ENCODE measurements at regions not wholly inside any gene's neighbourhood (a gene's known extent, or its start where the extent isn't known, plus 50 kb on each side); places are given as distances from the start of the nearest gene placed in this dataset.

GRCh38 chr10:22810643-22811465 lies 96.5 kb upstream of the PIP4K2A start:
- H3K23ac ChIP-seq (ENCODE audit: low read length in 2 of 2): no peak overlapping the region
- H3K9me3 ChIP-seq (ENCODE audit: control insufficient read depth, low read length): no peaks in the 10 kb centered on the region
- H3K27ac ChIP-seq (ENCODE audit: low read length, poor library complexity, severe bottlenecking): no peak overlapping the region
- peaks cover 1% of the 10 kb centered on the region for H3K4me1 ChIP-seq (ENCODE audit: control insufficient read depth, insufficient read depth, low read depth, low read length)
- H3K36me3 ChIP-seq (ENCODE audit: control insufficient read depth in 1 of 2, insufficient read depth in 2 of 2, low read depth in 1 of 2, low read length in 2 of 2): no peaks in the 10 kb centered on the region
- no peak overlapping the region for H3K4me3 ChIP-seq (ENCODE audit: insufficient read depth in 1 of 2, low read depth in 1 of 2, low read length in 2 of 2)
- H2BK5ac ChIP-seq (ENCODE audit: low read depth, low read length, poor library complexity, severe bottlenecking): no peak overlapping the region
- no peak for DNase-seq
- H3K18ac ChIP-seq (ENCODE audit: low read depth in 1 of 2, low read length in 2 of 2): peak overlapping the region in 1 of 2 experiments; percentile 72
- no peak overlapping the region for H3K4ac ChIP-seq (ENCODE audit: low read depth in 1 of 2, low read length in 2 of 2)
- peak overlapping the region; percentile 67 for H2AK5ac ChIP-seq (ENCODE audit: low read length, severe bottlenecking)
- no peak overlapping the region for H3K14ac ChIP-seq (ENCODE audit: low read length in 2 of 2)
- peak overlapping the region; percentile 3 for H2AFZ ChIP-seq (ENCODE audit: low read depth, low read length)
- no peak overlapping the region for H3K4me2 ChIP-seq (ENCODE audit: low read length, poor library complexity, severe bottlenecking)
- WGBS: 40% methylated on average over 6 of the region's 7 CpGs
- H2BK15ac ChIP-seq (ENCODE audit: low read depth, poor library complexity, severe bottlenecking): no peak overlapping the region
- no peak overlapping the region for H3K9ac ChIP-seq (ENCODE audit: low read length)
- H4K8ac ChIP-seq (ENCODE audit: low read length): peak overlapping the region; percentile 87
- H2BK120ac ChIP-seq (ENCODE audit: low read depth, low read length): peak overlapping the region; percentile 42
- no peaks in the 10 kb centered on the region for H3K79me1 ChIP-seq (replicated peaks; ENCODE audit: low read length, poor library complexity, severe bottlenecking)
- H2BK12ac ChIP-seq (ENCODE audit: low read length in 2 of 2): peak overlapping the region; percentile 81 to 92
- no peak overlapping the region for H4K91ac ChIP-seq (ENCODE audit: low read length)
- no peaks in the 10 kb centered on the region for H3K27me3 ChIP-seq (ENCODE audit: control insufficient read depth in 1 of 2, insufficient read depth in 1 of 2, low read length in 2 of 2)

DNA sequence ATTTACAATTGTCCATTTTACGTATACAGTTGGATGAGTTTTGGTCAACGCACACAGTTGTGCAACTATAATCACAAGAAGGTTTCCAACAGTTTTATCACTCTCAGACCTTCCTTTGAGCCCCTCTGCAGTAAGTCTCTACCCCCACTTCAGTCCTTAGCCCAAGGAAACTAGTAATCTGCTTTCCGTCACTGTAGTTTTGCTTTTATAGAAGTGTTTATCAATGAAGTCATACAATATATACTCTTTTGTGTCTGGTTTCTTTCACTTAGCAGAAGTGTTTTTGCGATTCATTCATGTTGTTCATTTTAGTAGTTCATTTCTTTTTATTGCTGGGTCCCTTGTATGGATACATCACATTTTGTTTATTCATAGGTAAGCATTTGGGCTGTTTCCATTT lies 92.9 kb upstream of the PIP4K2A start:
- 60% methylated on average over 3 of the region's 4 CpGs for WGBS
- no peak overlapping the region for H3K18ac ChIP-seq (ENCODE audit: low read depth in 1 of 2, low read length in 2 of 2)
- no peak overlapping the region for H2AK5ac ChIP-seq (ENCODE audit: low read length, severe bottlenecking)
- no peaks in the 10 kb centered on the region for H3K9me3 ChIP-seq (ENCODE audit: control insufficient read depth, low read length)
- no peak overlapping the region for H2BK120ac ChIP-seq (ENCODE audit: low read depth, low read length)
- H3K27ac ChIP-seq (ENCODE audit: low read length, poor library complexity, severe bottlenecking): no peak overlapping the region
- H3K79me1 ChIP-seq (replicated peaks; ENCODE audit: low read length, poor library complexity, severe bottlenecking): no peaks in the 10 kb centered on the region
- no peaks in the 10 kb centered on the region for H3K27me3 ChIP-seq (ENCODE audit: control insufficient read depth in 1 of 2, insufficient read depth in 1 of 2, low read length in 2 of 2)
- no peak overlapping the region for H2BK12ac ChIP-seq (ENCODE audit: low read length in 2 of 2)
- peaks cover 5% of the 10 kb centered on the region for H3K4me1 ChIP-seq (ENCODE audit: control insufficient read depth, insufficient read depth, low read depth, low read length)
- H4K91ac ChIP-seq (ENCODE audit: low read length): no peak overlapping the region
- H4K8ac ChIP-seq (ENCODE audit: low read length): no peak overlapping the region
- no peak overlapping the region for H2BK15ac ChIP-seq (ENCODE audit: low read depth, poor library complexity, severe bottlenecking)
- H2AFZ ChIP-seq (ENCODE audit: low read depth, low read length): no peak overlapping the region
- no peaks in the 10 kb centered on the region for H3K36me3 ChIP-seq (ENCODE audit: control insufficient read depth in 1 of 2, insufficient read depth in 2 of 2, low read depth in 1 of 2, low read length in 2 of 2)
- no peak overlapping the region for H3K4ac ChIP-seq (ENCODE audit: low read depth in 1 of 2, low read length in 2 of 2)
- H2BK5ac ChIP-seq (ENCODE audit: low read depth, low read length, poor library complexity, severe bottlenecking): no peak overlapping the region
- H3K23ac ChIP-seq (ENCODE audit: low read length in 2 of 2): no peak overlapping the region
- DNase-seq: peak; percentile 72
- H3K4me2 ChIP-seq (ENCODE audit: low read length, poor library complexity, severe bottlenecking): no peak overlapping the region
- no peak overlapping the region for H3K9ac ChIP-seq (ENCODE audit: low read length)
- H3K14ac ChIP-seq (ENCODE audit: low read length in 2 of 2): no peak overlapping the region
- no peak overlapping the region for H3K4me3 ChIP-seq (ENCODE audit: insufficient read depth in 1 of 2, low read depth in 1 of 2, low read length in 2 of 2)

GRCh38 chr10:22805304-22805703 lies 90.9 kb upstream of the PIP4K2A start:
- no peaks in the 10 kb centered on the region for H3K79me1 ChIP-seq (replicated peaks; ENCODE audit: low read length, poor library complexity, severe bottlenecking)
- peak; percentile 76 for DNase-seq
- H2BK15ac ChIP-seq (ENCODE audit: low read depth, poor library complexity, severe bottlenecking): no peak overlapping the region
- peak overlapping the region; percentile 77 to 86 for H3K18ac ChIP-seq (ENCODE audit: low read depth in 1 of 2, low read length in 2 of 2)
- no peak overlapping the region for H3K14ac ChIP-seq (ENCODE audit: low read length in 2 of 2)
- no peak overlapping the region for H4K91ac ChIP-seq (ENCODE audit: low read length)
- no peaks in the 10 kb centered on the region for H3K27me3 ChIP-seq (ENCODE audit: control insufficient read depth in 1 of 2, insufficient read depth in 1 of 2, low read length in 2 of 2)
- no peaks in the 10 kb centered on the region for H3K9me3 ChIP-seq (ENCODE audit: control insufficient read depth, low read length)
- peak overlapping the region; percentile 40 for H3K4me2 ChIP-seq (ENCODE audit: low read length, poor library complexity, severe bottlenecking)
- no peak overlapping the region for H2BK5ac ChIP-seq (ENCODE audit: low read depth, low read length, poor library complexity, severe bottlenecking)
- H3K9ac ChIP-seq (ENCODE audit: low read length): no peak overlapping the region
- no peaks in the 10 kb centered on the region for H3K36me3 ChIP-seq (ENCODE audit: control insufficient read depth in 1 of 2, insufficient read depth in 2 of 2, low read depth in 1 of 2, low read length in 2 of 2)
- WGBS: 46% methylated on average over 4 of the region's 4 CpGs
- peaks cover 4% of the 10 kb centered on the region for H3K4me1 ChIP-seq (ENCODE audit: control insufficient read depth, insufficient read depth, low read depth, low read length)
- H3K4ac ChIP-seq (ENCODE audit: low read depth in 1 of 2, low read length in 2 of 2): peak overlapping the region in 1 of 2 experiments; percentile 13
- H2AFZ ChIP-seq (ENCODE audit: low read depth, low read length): no peak overlapping the region
- H2AK5ac ChIP-seq (ENCODE audit: low read length, severe bottlenecking): no peak overlapping the region
- H2BK120ac ChIP-seq (ENCODE audit: low read depth, low read length): peak overlapping the region; percentile 67
- no peak overlapping the region for H4K8ac ChIP-seq (ENCODE audit: low read length)
- H3K23ac ChIP-seq (ENCODE audit: low read length in 2 of 2): no peak overlapping the region
- H2BK12ac ChIP-seq (ENCODE audit: low read length in 2 of 2): peak overlapping the region; percentile 63 to 92
- H3K4me3 ChIP-seq (ENCODE audit: insufficient read depth in 1 of 2, low read depth in 1 of 2, low read length in 2 of 2): no peak overlapping the region
- H3K27ac ChIP-seq (ENCODE audit: low read length, poor library complexity, severe bottlenecking): peak overlapping the region; percentile 66

DNA sequence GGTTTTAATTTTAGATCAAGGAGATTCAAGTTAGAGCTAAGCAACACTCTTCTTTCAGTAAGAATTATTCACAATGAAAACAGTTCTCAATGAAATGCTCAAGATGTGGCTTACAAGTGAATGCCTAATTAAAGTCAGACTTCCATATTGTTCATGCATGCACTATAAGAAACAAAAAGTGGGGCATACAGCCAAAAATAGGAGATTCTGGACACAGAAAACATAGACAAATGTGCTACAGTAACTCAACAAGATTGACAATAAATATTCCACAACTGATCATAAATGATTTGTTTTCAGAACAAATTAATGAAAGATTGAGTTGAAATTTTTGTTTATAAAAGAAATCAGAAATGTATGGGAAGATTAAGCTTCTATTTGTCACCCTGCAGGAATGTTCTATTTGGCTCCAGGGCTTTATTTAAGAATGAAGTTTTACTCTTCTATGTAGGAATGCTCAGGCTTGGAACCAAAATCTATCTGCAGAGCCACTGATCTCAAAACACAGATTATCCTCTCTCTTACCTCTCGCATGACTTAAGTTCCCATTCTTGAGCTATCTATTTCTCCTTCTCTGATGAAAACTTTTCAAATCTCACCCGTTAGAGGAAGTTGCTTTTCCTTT lies 89.0 kb upstream of the PIP4K2A start:
- 93% methylated on average over 2 of the region's 2 CpGs for WGBS
- Histone ChIP-seq H3K18ac (ENCODE audit: low read depth in 1 of 2, low read length in 2 of 2) (peak overlapping the region in 1 of 2 experiments; percentile 82), H2BK5ac (ENCODE audit: low read depth, low read length, poor library complexity, severe bottlenecking) (no peak overlapping the region), H3K4ac (ENCODE audit: low read depth in 1 of 2, low read length in 2 of 2) (no peak overlapping the region), H3K4me3 (ENCODE audit: insufficient read depth in 1 of 2, low read depth in 1 of 2, low read length in 2 of 2) (no peak overlapping the region), H3K9me3 (ENCODE audit: control insufficient read depth, low read length) (no peaks in the 10 kb centered on the region), H3K23ac (ENCODE audit: low read length in 2 of 2) (no peak overlapping the region), H4K8ac (ENCODE audit: low read length) (no peak overlapping the region), H2BK120ac (ENCODE audit: low read depth, low read length) (no peak overlapping the region), H4K91ac (ENCODE audit: low read length) (no peak overlapping the region), H2AFZ (ENCODE audit: low read depth, low read length) (no peak overlapping the region), H3K9ac (ENCODE audit: low read length) (no peak overlapping the region), H2BK15ac (ENCODE audit: low read depth, poor library complexity, severe bottlenecking) (no peak overlapping the region), H3K36me3 (ENCODE audit: control insufficient read depth in 1 of 2, insufficient read depth in 2 of 2, low read depth in 1 of 2, low read length in 2 of 2) (no peaks in the 10 kb centered on the region), H3K27ac (ENCODE audit: low read length, poor library complexity, severe bottlenecking) (no peak overlapping the region), H3K14ac (ENCODE audit: low read length in 2 of 2) (no peak overlapping the region), H3K4me1 (ENCODE audit: control insufficient read depth, insufficient read depth, low read depth, low read length) (peaks cover 4% of the 10 kb centered on the region), H3K4me2 (ENCODE audit: low read length, poor library complexity, severe bottlenecking) (no peak overlapping the region), H3K27me3 (ENCODE audit: control insufficient read depth in 1 of 2, insufficient read depth in 1 of 2, low read length in 2 of 2) (no peaks in the 10 kb centered on the region), H3K79me1 (replicated peaks; ENCODE audit: low read length, poor library complexity, severe bottlenecking) (no peaks in the 10 kb centered on the region), H2BK12ac (ENCODE audit: low read length in 2 of 2) (no peak overlapping the region), H2AK5ac (ENCODE audit: low read length, severe bottlenecking) (no peak overlapping the region)
- DNase-seq: no peak

Measured in mesenchymal stem cell (in vitro differentiated cells and primary cell).